ENCODE measurements at regions not wholly inside any gene's neighbourhood (a gene's known extent, or its start where the extent isn't known, plus 50 kb on each side); places are given as distances from the start of the nearest gene placed in this dataset.
"Not testable (repeated sequence)": the region's sequence is repeated elsewhere in the genome, so short reads cannot be mapped to it uniquely, and the experiment has no call there.

GRCh38 chr10:9504227-9504626 is 1449.7 kb downstream of the GATA3 start:
- DNase-seq (ENCODE audit: low read depth): no peak

GRCh38 chr10:9505546-9505945 is 1451.1 kb downstream of the GATA3 start:
- no peak for DNase-seq (ENCODE audit: low read depth)

- DNase-seq (ENCODE audit: low read depth): no peak
Measured at GRCh38 chr10:9508606-9509005, 1454.1 kb downstream of the GATA3 start.

GRCh38 chr10:9510626-9511025 is 1456.1 kb downstream of the GATA3 start:
- DNase-seq (ENCODE audit: low read depth): no peak

- no peak for DNase-seq (ENCODE audit: low read depth)
Measured at GRCh38 chr10:9515922-9516321, 1461.4 kb downstream of the GATA3 start.

GRCh38 chr10:9535744-9536143 is 1481.3 kb downstream of the GATA3 start:
- DNase-seq (ENCODE audit: low read depth): no peak

- no peak for DNase-seq (ENCODE audit: low read depth)
Measured at GRCh38 chr10:9545073-9545472, 1472.6 kb upstream of the CELF2 start.

- no peak for DNase-seq (ENCODE audit: low read depth)
Measured at GRCh38 chr10:9547936-9548904, 1469.5 kb upstream of the CELF2 start.

- DNase-seq (ENCODE audit: low read depth): no peak
Measured at GRCh38 chr10:9550810-9551209, 1466.9 kb upstream of the CELF2 start.

GRCh38 chr10:9554321-9554720 is 1463.4 kb upstream of the CELF2 start:
- no peak for DNase-seq (ENCODE audit: low read depth)

- no peak for DNase-seq (ENCODE audit: low read depth)
Measured at GRCh38 chr10:9560976-9561375, 1456.7 kb upstream of the CELF2 start.

- DNase-seq (ENCODE audit: low read depth): no peak
Measured at GRCh38 chr10:9561821-9562505, 1455.7 kb upstream of the CELF2 start.

GRCh38 chr10:9577746-9578145 is 1439.9 kb upstream of the CELF2 start:
- DNase-seq (ENCODE audit: low read depth): no peak

- DNase-seq (ENCODE audit: low read depth): no peak
Measured at GRCh38 chr10:9579110-9579705, 1438.5 kb upstream of the CELF2 start.

- DNase-seq (ENCODE audit: low read depth): not testable (repeated sequence)
Measured at GRCh38 chr10:9582803-9583202, 1434.9 kb upstream of the CELF2 start.

GRCh38 chr10:9596368-9596920 is 1421.2 kb upstream of the CELF2 start:
- DNase-seq (ENCODE audit: low read depth): peak; percentile 3

GRCh38 chr10:9602998-9603397 is 1414.7 kb upstream of the CELF2 start:
- DNase-seq (ENCODE audit: low read depth): no peak

GRCh38 chr10:9603972-9604371 is 1413.7 kb upstream of the CELF2 start:
- DNase-seq (ENCODE audit: low read depth): no peak

- DNase-seq (ENCODE audit: low read depth): no peak
Measured at GRCh38 chr10:9605231-9605630, 1412.4 kb upstream of the CELF2 start.

- no peak for DNase-seq (ENCODE audit: low read depth)
Measured at GRCh38 chr10:9608602-9609001, 1409.1 kb upstream of the CELF2 start.

- no peak for DNase-seq (ENCODE audit: low read depth)
Measured at GRCh38 chr10:9613338-9614075, 1404.2 kb upstream of the CELF2 start.

- no peak for DNase-seq (ENCODE audit: low read depth)
Measured at GRCh38 chr10:9615189-9615588, 1402.5 kb upstream of the CELF2 start.

Data from RPMI7951 (cell line).